ENCODE measurements at regions not wholly inside any gene's neighbourhood (a gene's known extent, or its start where the extent isn't known, plus 50 kb on each side); places are given as distances from the start of the nearest gene placed in this dataset.

- no peak for TF ChIP-seq E2F5 (CRISPR knock-in tag; IDR thresholded peaks at IDR 0.05)
- no peak for TF ChIP-seq NR2C2 (CRISPR knock-in tag; IDR thresholded peaks at IDR 0.05)
- TF ChIP-seq ETV6 (CRISPR knock-in tag; IDR thresholded peaks at IDR 0.05): no peak
- no peak for TF ChIP-seq CTCF (IDR thresholded peaks at IDR 0.05)
- TF ChIP-seq GRHL2 (CRISPR knock-in tag; IDR thresholded peaks at IDR 0.05; ENCODE audit: insufficient replicate concordance, severe bottlenecking): no peak
- no peak for TF ChIP-seq ZNF121 (CRISPR knock-in tag; IDR thresholded peaks at IDR 0.05)
- TF ChIP-seq ZNF232 (CRISPR knock-in tag; IDR thresholded peaks at IDR 0.05): no peak
- TF ChIP-seq ZNF532 (CRISPR knock-in tag; IDR thresholded peaks at IDR 0.05; ENCODE audit: borderline replicate concordance): no peak
- TF ChIP-seq SP1 (CRISPR knock-in tag; conservative IDR thresholded peaks at IDR 0.05): no peak
These were observed 590.3 kb downstream of the AJAP1 start for GRCh38 chr1:5244631-5245285.

Measured in WTC11 (cell line).